Peyer's patch (tissue), 4 donors: ENCODE measurements at regions not wholly inside any gene's neighbourhood (a gene's known extent, or its start where the extent isn't known, plus 50 kb on each side); places are given as distances from the start of the nearest gene placed in this dataset.

Experiments used
- POLR2A ChIP-seq, 2 donors: fragments of 450-650 bp; IDR thresholded peaks; one replicate each; pipeline ENCODE4 v1.5.1; 2017; ENCODE audit warnings: antibody characterized with exemption in 2 of 2, mild to moderate bottlenecking in 2 of 2, moderate library complexity in 2 of 2
- TF ChIP-seq, protein P1 (sequence below), 6 experiments: fragments of 450-650 bp in 4 of 6; fragments of 200-600 bp in 2 of 6; sonication (generic) in 1 of 6; IDR thresholded peaks; one replicate each; pipeline ENCODE4 v1.5.1; 2017 to 2019; ENCODE audit warnings: antibody characterized with exemption in 6 of 6, mild to moderate bottlenecking in 3 of 6, moderate library complexity in 1 of 6

DNA sequence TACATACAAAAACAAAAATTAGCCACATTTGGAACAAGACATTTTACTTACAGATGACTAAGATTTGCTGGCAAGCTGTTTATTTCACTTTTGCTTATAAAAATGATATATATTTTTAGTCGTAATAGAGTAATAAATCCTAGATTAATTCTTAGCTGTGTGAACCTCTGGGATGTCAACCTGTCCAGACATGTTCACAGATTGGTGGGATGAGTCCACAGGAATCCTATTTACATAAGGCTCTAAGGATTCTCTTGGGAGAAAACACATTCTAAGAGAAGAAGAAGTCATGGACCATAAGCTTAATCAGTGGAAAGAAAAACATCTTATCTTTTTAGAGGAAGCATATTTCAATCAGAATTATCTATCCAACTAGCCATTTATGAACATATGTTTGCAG lies 797.4 kb downstream of the C12orf50 start:
- TF ChIP-seq, protein P1, sequence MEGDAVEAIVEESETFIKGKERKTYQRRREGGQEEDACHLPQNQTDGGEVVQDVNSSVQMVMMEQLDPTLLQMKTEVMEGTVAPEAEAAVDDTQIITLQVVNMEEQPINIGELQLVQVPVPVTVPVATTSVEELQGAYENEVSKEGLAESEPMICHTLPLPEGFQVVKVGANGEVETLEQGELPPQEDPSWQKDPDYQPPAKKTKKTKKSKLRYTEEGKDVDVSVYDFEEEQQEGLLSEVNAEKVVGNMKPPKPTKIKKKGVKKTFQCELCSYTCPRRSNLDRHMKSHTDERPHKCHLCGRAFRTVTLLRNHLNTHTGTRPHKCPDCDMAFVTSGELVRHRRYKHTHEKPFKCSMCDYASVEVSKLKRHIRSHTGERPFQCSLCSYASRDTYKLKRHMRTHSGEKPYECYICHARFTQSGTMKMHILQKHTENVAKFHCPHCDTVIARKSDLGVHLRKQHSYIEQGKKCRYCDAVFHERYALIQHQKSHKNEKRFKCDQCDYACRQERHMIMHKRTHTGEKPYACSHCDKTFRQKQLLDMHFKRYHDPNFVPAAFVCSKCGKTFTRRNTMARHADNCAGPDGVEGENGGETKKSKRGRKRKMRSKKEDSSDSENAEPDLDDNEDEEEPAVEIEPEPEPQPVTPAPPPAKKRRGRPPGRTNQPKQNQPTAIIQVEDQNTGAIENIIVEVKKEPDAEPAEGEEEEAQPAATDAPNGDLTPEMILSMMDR (IDR thresholded peaks at IDR 0.05), result no peak
- no peak for TF ChIP-seq POLR2A (IDR thresholded peaks at IDR 0.05)
